Amniotic epithelial cell (primary cell): ENCODE measurements at regions not wholly inside any gene's neighbourhood (a gene's known extent, or its start where the extent isn't known, plus 50 kb on each side); places are given as distances from the start of the nearest gene placed in this dataset.

Experiments
- DNase-seq: peaks from one replicate; pipeline ENCODE4 v3.0.0-alpha.2; 2010; ENCODE audit warnings: low read depth

DNA sequence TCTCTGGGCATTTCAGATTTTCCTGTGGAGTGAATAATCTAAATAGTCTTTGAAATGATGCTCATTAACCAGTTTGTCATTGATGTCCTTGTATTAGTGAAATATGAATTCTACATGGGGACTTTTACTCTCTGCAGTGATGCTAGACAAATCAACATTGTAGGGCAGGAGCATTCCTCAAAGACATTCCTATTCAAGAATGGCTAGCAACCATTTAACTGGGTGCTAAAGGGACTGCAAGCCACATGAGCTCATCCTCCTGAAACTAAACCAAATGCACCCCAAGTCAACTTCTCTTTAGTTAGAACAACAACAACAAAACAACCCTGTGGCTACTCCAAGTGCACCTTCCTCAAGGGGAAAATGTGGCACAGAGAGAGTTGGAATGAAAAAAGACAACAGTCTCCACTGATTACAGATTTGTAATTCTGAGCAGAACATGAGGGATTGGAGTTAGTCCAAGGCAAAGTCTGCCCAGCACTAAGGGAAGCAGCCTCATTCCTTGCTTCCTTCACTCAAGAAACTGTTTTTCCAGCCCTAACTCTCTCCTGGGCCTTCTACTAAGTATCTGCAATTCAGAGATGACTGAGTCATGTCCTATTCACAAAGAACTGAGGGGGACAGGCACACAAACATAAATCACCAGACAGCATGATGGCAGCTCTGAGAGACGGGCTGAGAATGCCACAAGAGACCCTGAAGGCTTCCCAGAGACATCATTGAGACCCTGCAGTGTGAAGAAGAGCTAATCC, 82.0 kb upstream of the WWC1 start:
- no peak for DNase-seq

DNA sequence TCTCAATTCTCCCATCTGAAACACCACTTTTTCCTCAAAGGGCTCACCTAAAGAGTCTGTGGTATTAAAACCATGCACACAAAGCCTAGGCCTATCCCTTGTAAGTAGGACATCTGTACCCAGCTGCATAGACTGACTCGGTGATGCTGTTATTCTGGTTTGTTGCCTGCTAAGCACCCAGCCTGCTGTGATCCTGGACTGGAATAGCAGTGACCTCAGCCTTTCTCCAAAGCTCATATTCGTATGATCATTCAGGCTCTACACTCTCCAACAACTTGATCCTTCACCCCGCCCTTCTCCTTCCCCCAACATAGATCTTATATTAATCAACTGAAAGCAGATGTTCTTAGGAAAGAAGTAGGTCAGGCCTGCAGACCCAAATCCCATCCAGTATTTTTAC, 81.4 kb upstream of the WWC1 start:
- DNase-seq, result no peak

DNA sequence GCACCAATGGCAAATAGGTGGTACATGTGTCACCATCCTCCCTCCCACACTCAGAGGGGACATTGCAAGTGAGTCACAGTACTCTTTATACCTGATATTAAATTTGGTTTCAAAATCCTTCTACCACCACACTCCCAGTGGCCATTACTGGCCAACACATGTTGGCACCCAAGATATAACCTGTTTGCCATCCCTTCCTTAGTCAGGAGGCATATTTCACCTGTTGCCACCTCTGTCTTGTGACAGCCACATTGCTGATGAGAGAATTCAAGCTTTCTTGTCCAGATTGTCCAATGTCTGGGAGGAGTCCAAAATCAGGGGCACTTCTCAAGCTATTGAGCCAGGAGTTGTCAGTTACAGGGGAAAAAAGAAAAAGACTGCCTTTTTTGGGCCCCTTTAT, 80.2 kb upstream of the WWC1 start:
- no peak for DNase-seq

GRCh38 chr5:168211936-168212335, 79.5 kb upstream of the WWC1 start:
- DNase-seq, result no peak

- DNase-seq, result no peak
These were observed 77.4 kb upstream of the WWC1 start for GRCh38 chr5:168214071-168214470.

DNA sequence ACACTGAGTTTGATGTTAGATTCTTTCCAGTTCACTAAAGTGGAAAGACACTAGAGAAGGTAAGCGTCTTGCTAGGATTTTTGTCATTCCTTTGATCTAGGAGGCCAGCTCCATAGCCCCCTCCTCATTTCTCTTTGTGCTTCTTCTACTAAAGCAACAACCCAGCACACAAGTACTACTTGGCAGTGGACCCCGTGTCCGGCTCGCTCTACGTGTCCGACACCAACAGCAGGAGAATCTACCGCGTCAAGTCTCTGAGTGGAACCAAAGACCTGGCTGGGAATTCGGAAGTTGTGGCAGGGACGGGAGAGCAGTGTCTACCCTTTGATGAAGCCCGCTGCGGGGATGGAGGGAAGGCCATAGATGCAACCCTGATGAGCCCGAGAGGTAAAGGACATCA, 76.6 kb upstream of the WWC1 start:
- no peak for DNase-seq

- DNase-seq, result no peak
These were observed 75.8 kb upstream of the WWC1 start for GRCh38 chr5:168215646-168216045.

GRCh38 chr5:168216989-168217388, 74.5 kb upstream of the WWC1 start:
- no peak for DNase-seq

DNA sequence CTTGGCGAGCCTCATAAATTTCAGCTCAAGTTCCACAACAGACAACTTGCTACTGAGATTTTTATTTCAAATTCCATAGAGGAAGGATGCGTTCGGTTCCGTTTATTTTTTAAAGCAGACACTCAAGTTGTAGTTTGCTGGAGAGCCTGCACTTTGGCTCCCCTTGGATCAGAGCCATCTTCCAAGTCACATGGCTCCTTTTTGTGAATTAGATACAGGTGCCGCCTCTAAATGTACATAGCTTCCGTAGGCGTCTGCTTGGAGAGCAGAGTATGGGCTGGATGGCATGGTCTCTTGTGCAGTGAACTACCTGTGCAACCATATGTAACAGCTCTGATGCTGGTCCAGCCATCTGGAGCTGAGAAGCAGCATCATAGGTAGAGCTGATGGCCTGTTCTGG, 73.9 kb upstream of the WWC1 start:
- no peak for DNase-seq

DNA sequence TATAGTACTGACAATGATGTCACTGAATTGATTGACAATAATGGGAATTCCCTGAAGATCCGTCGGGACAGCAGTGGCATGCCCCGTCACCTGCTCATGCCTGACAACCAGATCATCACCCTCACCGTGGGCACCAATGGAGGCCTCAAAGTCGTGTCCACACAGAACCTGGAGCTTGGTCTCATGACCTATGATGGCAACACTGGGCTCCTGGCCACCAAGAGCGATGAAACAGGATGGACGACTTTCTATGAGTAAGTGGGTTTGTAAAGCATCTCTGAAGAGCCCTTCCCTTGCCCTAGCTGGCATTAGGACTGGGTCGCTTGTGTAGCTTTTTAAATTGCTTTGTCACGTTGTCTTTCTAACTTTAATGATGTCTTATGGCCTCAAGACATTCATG, 72.7 kb upstream of the WWC1 start:
- DNase-seq, result no peak

DNA sequence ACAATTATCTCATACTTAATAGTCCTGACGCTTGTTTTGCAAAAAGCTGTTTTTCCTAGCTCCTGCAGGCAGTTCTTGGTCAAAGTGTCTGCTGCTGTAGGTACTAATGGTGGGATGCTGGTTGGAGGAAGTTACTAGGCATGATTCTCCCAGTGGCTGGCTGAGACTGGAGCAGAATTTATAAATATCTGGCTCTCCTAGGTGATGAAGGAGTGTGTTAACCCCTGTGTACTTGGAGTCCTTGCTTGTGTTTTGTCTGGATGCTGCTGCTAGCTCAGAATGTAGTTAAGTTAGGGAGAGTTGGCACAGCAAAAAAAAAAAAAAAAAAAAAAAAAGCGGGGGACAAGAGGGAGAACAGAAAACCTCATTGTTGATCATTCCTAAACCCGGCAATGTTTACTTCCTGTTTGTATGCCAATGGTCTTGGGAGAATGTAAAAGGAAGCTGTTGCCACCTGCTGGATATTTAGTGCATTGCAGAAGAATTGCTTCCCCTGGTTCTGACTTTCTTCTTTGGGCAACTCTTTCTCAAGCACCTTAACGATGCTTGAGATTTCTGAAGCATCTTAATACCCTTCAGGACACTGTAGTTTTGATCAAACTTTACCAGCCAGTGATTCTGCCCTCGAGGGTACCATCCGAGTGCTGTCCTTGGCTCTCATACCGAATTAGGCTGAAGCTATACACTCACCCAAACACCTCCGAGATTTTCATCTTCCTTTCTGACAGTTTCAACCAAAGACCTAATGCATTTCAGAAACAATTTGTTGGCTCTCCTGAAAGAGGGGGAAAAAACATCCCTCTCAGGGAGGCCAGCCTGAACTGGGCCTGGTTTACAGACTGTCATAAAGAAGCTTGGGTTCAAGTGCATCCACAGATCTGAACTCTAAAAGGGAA, 71.7 kb upstream of the WWC1 start:
- peak; percentile 75 for DNase-seq

DNA sequence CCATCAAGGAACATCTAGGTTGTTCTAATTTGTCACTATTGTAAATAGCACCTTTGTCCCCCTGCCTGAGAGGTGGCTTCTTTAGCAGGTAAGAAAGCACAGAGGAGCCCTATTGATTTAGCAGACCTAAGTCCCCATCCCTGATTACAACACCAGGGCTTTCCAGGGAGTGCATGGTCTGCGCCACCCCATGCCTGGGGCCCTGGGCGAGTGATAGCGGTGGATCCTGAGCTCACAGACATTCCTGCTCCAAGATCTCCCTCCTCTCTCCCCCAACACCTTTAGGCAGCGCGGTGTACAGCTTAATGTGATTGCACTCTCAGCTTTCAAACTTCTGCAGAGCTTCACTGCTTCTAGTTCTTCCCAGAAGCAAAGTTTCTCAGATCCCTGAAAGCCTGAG, 67.4 kb upstream of the WWC1 start:
- no peak for DNase-seq

DNA sequence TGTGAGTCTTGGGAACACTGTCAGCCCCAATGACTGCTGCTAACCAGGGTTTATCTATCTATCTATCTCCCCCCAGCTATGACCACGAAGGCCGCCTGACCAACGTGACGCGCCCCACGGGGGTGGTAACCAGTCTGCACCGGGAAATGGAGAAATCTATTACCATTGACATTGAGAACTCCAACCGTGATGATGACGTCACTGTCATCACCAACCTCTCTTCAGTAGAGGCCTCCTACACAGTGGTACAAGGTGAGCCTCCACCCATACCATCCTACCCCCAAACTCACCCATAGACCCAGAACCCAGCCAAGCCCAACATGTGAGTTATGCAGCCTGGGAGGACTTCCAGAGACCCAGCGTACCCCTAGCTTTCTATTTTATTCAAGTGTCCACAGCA, 65.4 kb upstream of the WWC1 start:
- no peak for DNase-seq

GRCh38 chr5:168227001-168227400, 64.4 kb upstream of the WWC1 start:
- DNase-seq, result peak; percentile 34

DNA sequence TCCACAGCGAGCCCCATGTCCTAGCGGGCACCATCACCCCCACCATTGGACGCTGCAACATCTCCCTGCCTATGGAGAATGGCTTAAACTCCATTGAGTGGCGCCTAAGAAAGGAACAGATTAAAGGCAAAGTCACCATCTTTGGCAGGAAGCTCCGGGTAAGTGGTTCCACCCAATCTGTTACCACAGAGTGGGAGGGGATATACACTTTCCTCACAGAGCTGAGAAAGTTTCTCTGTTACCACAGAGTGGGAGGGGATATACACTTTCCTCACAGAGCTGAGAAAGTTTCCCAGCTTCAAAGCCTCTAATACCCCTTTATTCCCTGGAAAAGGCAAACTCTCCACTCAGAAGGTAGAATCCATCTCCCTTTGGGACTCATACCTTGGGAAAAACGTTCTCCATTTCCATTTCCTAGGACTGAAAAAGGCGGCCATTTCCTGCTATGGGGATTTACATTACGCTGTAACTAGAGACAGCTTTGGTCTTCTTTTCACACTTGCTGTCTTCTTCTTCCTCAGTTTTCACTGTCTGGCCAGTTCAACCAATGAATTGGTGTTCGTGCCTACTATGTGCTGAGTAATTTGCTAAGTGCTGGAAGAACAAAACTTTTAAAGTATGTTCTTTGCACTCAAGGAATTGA, 63.4 kb upstream of the WWC1 start:
- peak; percentile 83 for DNase-seq

DNA sequence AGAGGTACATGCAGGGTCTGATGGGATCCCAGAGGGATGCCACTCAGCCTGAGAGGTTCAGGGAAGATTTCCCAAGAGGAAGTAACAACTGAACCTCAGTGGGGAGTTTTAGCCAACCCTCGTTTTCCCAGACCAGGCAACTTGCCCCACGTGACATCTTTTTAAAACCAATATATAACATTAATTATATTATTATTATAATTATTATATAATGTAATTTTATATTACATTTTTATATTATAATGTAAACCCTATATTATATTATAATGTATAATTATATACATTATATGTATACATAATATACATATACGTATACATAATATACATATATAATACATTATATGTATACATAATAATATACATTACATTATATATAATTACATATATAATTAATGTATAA, 62.8 kb upstream of the WWC1 start:
- DNase-seq, result no peak

- DNase-seq, result peak; percentile 37
These were observed 57.3 kb upstream of the WWC1 start for GRCh38 chr5:168234133-168234532.

DNA sequence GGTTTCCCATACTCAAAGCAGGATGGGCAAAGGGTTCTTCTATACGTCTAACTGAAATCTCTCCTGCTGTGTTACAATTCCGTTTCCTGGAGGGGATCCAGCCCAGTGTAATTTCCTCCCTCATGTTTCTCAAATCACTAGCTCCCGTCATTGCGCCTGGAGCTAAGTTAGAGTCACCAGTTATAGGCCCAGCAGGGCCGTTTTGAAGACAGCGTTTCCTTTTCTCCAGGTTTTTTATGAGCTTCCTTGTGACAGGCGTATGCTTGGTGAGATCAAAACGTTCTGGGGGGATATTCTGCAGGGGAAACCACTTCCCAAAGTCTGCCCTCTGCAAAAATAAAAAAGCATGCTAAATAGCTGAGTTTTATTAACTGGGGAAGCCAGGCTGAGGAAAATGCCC, 53.0 kb upstream of the WWC1 start:
- DNase-seq, result no peak

DNA sequence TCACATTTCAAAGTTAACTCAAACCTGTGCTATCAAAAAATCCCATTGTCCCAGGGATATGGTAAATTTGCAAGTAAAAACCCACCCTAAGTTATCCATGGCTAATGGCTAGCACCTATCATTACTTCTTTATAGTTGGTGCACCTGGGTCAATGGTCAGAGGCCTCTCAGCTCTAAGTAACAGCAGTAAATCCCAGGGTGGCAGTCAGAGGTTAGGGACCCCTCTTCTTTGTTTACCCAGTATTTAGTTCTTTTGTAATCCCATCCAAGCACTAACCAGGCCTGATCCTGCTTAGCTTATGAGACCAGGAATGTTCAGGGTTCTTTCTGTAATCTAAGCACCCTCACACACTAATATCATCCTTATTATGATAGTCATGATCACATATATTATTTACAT, 52.1 kb upstream of the WWC1 start:
- no peak for DNase-seq
